A549 (cell line): ENCODE measurements at regions not wholly inside any gene's neighbourhood (a gene's known extent, or its start where the extent isn't known, plus 50 kb on each side); places are given as distances from the start of the nearest gene placed in this dataset.

Experiments
- ATAC-seq, 2 experiments: fragments of 200-7000 bp in 1 of 2; fragments of >200 bp in 1 of 2; cut with Nextera tagmentation in 1 of 2; cut with Tn5 transposase in 1 of 2; 3 replicates each; pipeline versions ENCODE4 v1.8.0 to v1.9.1; 2018 to 2020; ENCODE audit warnings: mild to moderate bottlenecking in 1 of 2, moderate library complexity in 1 of 2
- CTCF ChIA-PET: fragments of 300-600 bp; sonication (Branson Sonifier 250); formaldehyde crosslinking; extraction: SDS; loops from one replicate; lab custom pipeline; 2021; ENCODE audit warnings: antibody characterized with exemption, inconsistent platforms; lab: Yijun Ruan, JAX
- POLR2A ChIA-PET: fragments of 350-600 bp; formaldehyde crosslinking; extraction: SDS; loops from one replicate; lab custom pipeline; 2021; ENCODE audit warnings: antibody characterized with exemption, inconsistent platforms; lab: Yijun Ruan, JAX
- DNase-seq, 2 experiments: peaks; one replicate each; pipeline versions ENCODE4 v3.0.0 to v3.0.0-alpha.2; 2011 to 2016; ENCODE audit warnings: low read depth in 1 of 2, low spot score in 1 of 2
- FAIRE-seq: peaks from 2 replicates; lab custom pipeline; 2011; peaks lifted over from hg19 to GRCh38; lab: Jason Lieb, UNC
- H3K27ac ChIP-seq, 2 experiments: fragments of >200 bp; sonication (Bioruptor Twin); formaldehyde crosslinking; 3 replicates each; pipeline ENCODE4 v1.5.1; 2016 to 2017
- H3K4me1 ChIP-seq: fragments of >200 bp; sonication (Bioruptor Twin); formaldehyde crosslinking; 3 replicates; pipeline ENCODE4 v1.6.1; 2016
- H3K4me2 ChIP-seq: fragments of >200 bp; sonication (Bioruptor Twin); formaldehyde crosslinking; 3 replicates; pipeline ENCODE4 v1.6.1; 2016
- H3K4me3 ChIP-seq: fragments of >200 bp; sonication (Bioruptor Twin); formaldehyde crosslinking; 3 replicates; pipeline ENCODE4 v1.5.1; 2016
- H3K9me3 ChIP-seq: fragments of >200 bp; sonication (Bioruptor Twin); formaldehyde crosslinking; 3 replicates; pipeline ENCODE4 v1.6.1; 2016
- ELK1 ChIP-seq: fragments of 150-350 bp; IDR thresholded peaks from 2 replicates; pipeline ENCODE4 v1.6.1; 2014; ENCODE audit warnings: low read depth, mild to moderate bottlenecking, low read length
- ESRRA ChIP-seq: fragments of 150-350 bp; IDR thresholded peaks from 2 replicates; pipeline ENCODE4 v1.6.1; 2014; ENCODE audit warnings: mild to moderate bottlenecking, low read length, borderline replicate concordance
- FOXS1 ChIP-seq: fragments of 250-450 bp; sonication (Bioruptor Pico); IDR thresholded peaks from 2 replicates; pipeline ENCODE4 v1.5.0; 2020; ENCODE audit warnings: mild to moderate bottlenecking, moderate library complexity
- GATA3 ChIP-seq: IDR thresholded peaks from 2 replicates; pipeline ENCODE4 v1.6.1; 2012; ENCODE audit warnings: borderline replicate concordance
- HES2 ChIP-seq: fragments of >200 bp; sonication (Bioruptor Twin); formaldehyde crosslinking; IDR thresholded peaks from 2 replicates; pipeline ENCODE4 v1.6.1; 2016
- HEYL ChIP-seq: fragments of 250-450 bp; sonication (Bioruptor Pico); IDR thresholded peaks from 2 replicates; pipeline ENCODE4 v1.8.0; 2021; ENCODE audit warnings: mild to moderate bottlenecking, moderate library complexity
- HMGXB4 ChIP-seq: fragments of 250-450 bp; sonication (Bioruptor Pico); IDR thresholded peaks from 2 replicates; pipeline ENCODE4 v1.5.0; 2021; ENCODE audit warnings: mild to moderate bottlenecking, moderate library complexity, borderline replicate concordance
- HOXA7 ChIP-seq: fragments of 250-450 bp; sonication (Bioruptor Pico); IDR thresholded peaks from 2 replicates; pipeline ENCODE4 v1.5.0; 2020; ENCODE audit warnings: mild to moderate bottlenecking, moderate library complexity
- HOXB13 ChIP-seq: fragments of 250-450 bp; sonication (Bioruptor Pico); IDR thresholded peaks from 2 replicates; pipeline ENCODE4 v1.5.0; 2020; ENCODE audit warnings: low read depth, mild to moderate bottlenecking, moderate library complexity
- HOXB5 ChIP-seq: fragments of 250-450 bp; sonication (Bioruptor Pico); IDR thresholded peaks from 2 replicates; pipeline ENCODE4 v1.5.0; 2020; ENCODE audit warnings: mild to moderate bottlenecking, moderate library complexity
- JUN ChIP-seq, 2 experiments: fragments of >200 bp; sonication (Bioruptor Twin); formaldehyde crosslinking; IDR thresholded peaks; 2 replicates in 1 of 2; 3 replicates in 1 of 2; pipeline ENCODE4 v1.6.1; 2016 to 2017
- JUNB ChIP-seq: fragments of >200 bp; sonication (Bioruptor Twin); formaldehyde crosslinking; IDR thresholded peaks from 2 replicates; pipeline ENCODE4 v1.6.1; 2016
- KDM1A ChIP-seq: fragments of 200-600 bp; sonication (generic); IDR thresholded peaks from 2 replicates; pipeline ENCODE4 v1.6.1; 2016; ENCODE audit warnings: low read depth, mild to moderate bottlenecking
- MAFK ChIP-seq: fragments of 450-650 bp; IDR thresholded peaks from 2 replicates; pipeline ENCODE4 v1.6.1; 2014; ENCODE audit not compliant: partially characterized antibody
- MAX ChIP-seq: IDR thresholded peaks from 2 replicates; pipeline ENCODE4 v1.6.1; 2012
- MAZ ChIP-seq: fragments of 150-350 bp; IDR thresholded peaks from 2 replicates; pipeline ENCODE4 v1.6.1; 2014; ENCODE audit warnings: antibody characterized with exemption, low read depth, low read length, borderline replicate concordance
- MYC ChIP-seq: IDR thresholded peaks from 2 replicates; pipeline ENCODE4 v1.6.1; 2012; ENCODE audit warnings: mild to moderate bottlenecking, inconsistent platforms, low read length, improper control_type of control experiment, borderline replicate concordance
- NFE2L2 ChIP-seq: fragments of 150-350 bp; conservative IDR thresholded peaks from 2 replicates; pipeline ENCODE4 v1.6.1; 2014; ENCODE audit warnings: low read length
- PBX3 ChIP-seq: IDR thresholded peaks from 2 replicates; pipeline ENCODE4 v1.6.1; 2012
- PHF8 ChIP-seq: fragments of 200-600 bp; sonication (generic); IDR thresholded peaks from 2 replicates; pipeline ENCODE4 v1.6.1; 2016; ENCODE audit warnings: low read depth, mild to moderate bottlenecking, antibody characterized with exemption, moderate library complexity, borderline replicate concordance
- POLR2A ChIP-seq: IDR thresholded peaks from 2 replicates; pipeline ENCODE4 v1.6.1; 2012; ENCODE audit warnings: mild to moderate bottlenecking, low read length
- POLR2AphosphoS2 ChIP-seq: conservative IDR thresholded peaks from 2 replicates; pipeline ENCODE4 v1.6.1; 2012; ENCODE audit warnings: low read length, improper control_type of control experiment, inconsistent platforms
- RARB ChIP-seq: fragments of 250-450 bp; sonication (Bioruptor Pico); IDR thresholded peaks from 2 replicates; pipeline ENCODE4 v1.8.0; 2021; ENCODE audit warnings: mild to moderate bottlenecking, moderate library complexity
- RCOR1 ChIP-seq: fragments of 150-350 bp; IDR thresholded peaks from 2 replicates; pipeline ENCODE4 v1.6.1; 2014; ENCODE audit warnings: antibody characterized with exemption, low read length, low read depth
- REST ChIP-seq: fragments of 200-600 bp; sonication (generic); IDR thresholded peaks from 2 replicates; pipeline ENCODE4 v1.6.1; 2016; ENCODE audit warnings: antibody characterized with exemption, mild to moderate bottlenecking, moderate library complexity
- RFX5 ChIP-seq: fragments of 450-650 bp; IDR thresholded peaks from 2 replicates; pipeline ENCODE4 v1.7.1; 2014; ENCODE audit warnings: antibody characterized with exemption, mild to moderate bottlenecking, moderate library complexity
- ZC3H11A ChIP-seq: fragments of 450-650 bp; IDR thresholded peaks from 2 replicates; pipeline ENCODE4 v1.6.1; 2014; ENCODE audit warnings: antibody characterized with exemption, mild to moderate bottlenecking
- ZSCAN20 ChIP-seq: fragments of 250-450 bp; sonication (Bioruptor Pico); IDR thresholded peaks from 2 replicates; pipeline ENCODE4 v1.8.0; 2022; ENCODE audit warnings: mild to moderate bottlenecking, moderate library complexity
- WGBS: methylation state at CpG from one replicate; pipeline ENCODE4 v1.1.6; 2017; ENCODE audit errors: missing lambda C conversion rate; 5-methylcytosine and 5-hydroxymethylcytosine counted together

GRCh38 chr5:89349246-89349980 is 466.4 kb upstream of the MEF2C start:
- no peaks in the 10 kb centered on the region for H3K4me1 ChIP-seq
- ChIA-PET CTCF (no interaction called here), POLR2A (no interaction called here)
- no peak for ATAC-seq
- no peak for TF ChIP-seq HES2
- TF ChIP-seq HOXB5 (CRISPR knock-in tag): no peak
- no peak for TF ChIP-seq RCOR1
- TF ChIP-seq MAX: no peak
- no peak for TF ChIP-seq REST
- no peak for TF ChIP-seq HEYL (CRISPR knock-in tag)
- no peak for TF ChIP-seq FOXS1 (CRISPR knock-in tag)
- no peak for TF ChIP-seq ESRRA
- TF ChIP-seq RARB (CRISPR knock-in tag): no peak
- no peak for TF ChIP-seq JUNB
- no peak for TF ChIP-seq POLR2AphosphoS2
- TF ChIP-seq HMGXB4: no peak
- no peak for TF ChIP-seq MAFK
- TF ChIP-seq MYC: no peak
- no peak for TF ChIP-seq RFX5
- H3K9me3 ChIP-seq: no peaks in the 10 kb centered on the region
- no peak for FAIRE-seq
- H3K4me3 ChIP-seq: no peak overlapping the region
- DNase-seq: no peak
- WGBS: 5% methylated on average over 3 of the region's 3 CpGs
- H3K27ac ChIP-seq: no peak overlapping the region
- no peak overlapping the region for H3K4me2 ChIP-seq

- Histone ChIP-seq H3K27ac (no peak overlapping the region), H3K4me2 (no peak overlapping the region), H3K4me1 (no peaks in the 10 kb centered on the region), H3K9me3 (no peaks in the 10 kb centered on the region), H3K4me3 (no peak overlapping the region)
- POLR2A ChIA-PET: no interaction called here
- TF ChIP-seq GATA3 (no peak), MAZ (no peak), ZSCAN20 (CRISPR knock-in tag) (no peak), POLR2AphosphoS2 (no peak), JUN (IDR thresholded peaks at IDR 0.05) (no peak), ZC3H11A (no peak), POLR2A (no peak), PHF8 (no peak), HOXB13 (CRISPR knock-in tag) (no peak), KDM1A (no peak), FOXS1 (CRISPR knock-in tag) (no peak), HOXA7 (CRISPR knock-in tag) (no peak), NFE2L2 (no peak), ELK1 (no peak), PBX3 (no peak)
- DNase-seq (no peak), FAIRE-seq (no peak), ATAC-seq (no peak)
- CTCF ChIA-PET: no interaction called here
- 0% methylated on average over 1 of the region's 1 CpG for WGBS
Measured at GRCh38 chr5:89346573-89346972, 463.6 kb upstream of the MEF2C start.
